ENCODE measurements at regions not wholly inside any gene's neighbourhood (a gene's known extent, or its start where the extent isn't known, plus 50 kb on each side); places are given as distances from the start of the nearest gene placed in this dataset.

DNA sequence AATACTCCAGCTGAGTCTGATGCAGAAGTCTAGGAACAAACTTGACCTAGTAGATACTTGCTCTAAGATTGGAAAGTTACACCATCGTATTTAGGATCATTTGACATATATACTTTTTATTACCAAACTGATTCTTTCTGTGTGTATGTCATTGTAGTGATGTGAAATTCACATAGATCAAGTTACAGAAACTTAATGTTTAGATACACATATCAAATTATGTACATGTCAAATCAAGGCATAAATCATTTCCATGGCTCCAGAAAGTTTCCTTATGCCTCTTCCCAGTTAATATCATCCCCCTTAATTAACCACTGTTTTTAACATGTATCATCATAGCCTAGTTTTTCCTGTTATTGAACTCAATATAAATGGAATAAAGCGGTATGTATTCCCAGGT lies 292.0 kb upstream of the CDH11 start:
- H3K4me1 ChIP-seq (ENCODE audit: insufficient read depth, low read length) = no peaks in the 10 kb centered on the region
- no peak overlapping the region for H3K4me2 ChIP-seq (ENCODE audit: low read depth, low read length)
- H3K79me2 ChIP-seq (ENCODE audit: insufficient read depth, low read length) = no peaks in the 10 kb centered on the region
- peaks cover 6% of the 10 kb centered on the region; the same call in 1 of the 2 replicates for H3K9me3 ChIP-seq (ENCODE audit: low read length)
- BruUV-seq (replicated peaks) = no TSS peak
- no peak overlapping the region for H3K4me3 ChIP-seq (replicated peaks in 1 of 3; ENCODE audit: insufficient read depth in 1 of 3, low read depth in 2 of 3, low read length in 3 of 3)
- H3K27ac ChIP-seq (ENCODE audit: extremely low read length, insufficient read depth, low read length) = no peak overlapping the region
- no peak overlapping the region for H3K9ac ChIP-seq (ENCODE audit: insufficient read depth, low read depth, low read length)
- H3K36me3 ChIP-seq (replicated peaks in 1 of 2; ENCODE audit: control insufficient read depth in 1 of 2, insufficient read depth in 2 of 2, low read length in 2 of 2) = no peaks in the 10 kb centered on the region
- no peak for ATAC-seq
- intact Hi-C loops (cut with micrococcal nuclease; ENCODE audit: unreplicated experiment) (no loop called here), in situ Hi-C loops (cut with HindIII; ENCODE audit: extremely low pct_ligation_motif_present, low pct_unique_long_range_greater_than_20kb) (no loop called here)
- no peak for TF ChIP-seq ZXDC (CRISPR knock-in tag; IDR thresholded peaks at IDR 0.05)
- no peak for TF ChIP-seq ATF7-NPFF (CRISPR knock-in tag; IDR thresholded peaks at IDR 0.05; ENCODE audit: low read depth)
- TF ChIP-seq FOXO1 (CRISPR knock-in tag; IDR thresholded peaks at IDR 0.05) = no peak
- TF ChIP-seq SKI (IDR thresholded peaks at IDR 0.05; ENCODE audit: partially characterized antibody) = no peak
- TF ChIP-seq ZBTB34 (CRISPR knock-in tag; IDR thresholded peaks at IDR 0.05) = no peak
- no peak for TF ChIP-seq ZSCAN20 (CRISPR knock-in tag; IDR thresholded peaks at IDR 0.05; ENCODE audit: borderline replicate concordance)
- TF ChIP-seq ZNF747 (CRISPR knock-in tag; IDR thresholded peaks at IDR 0.05; ENCODE audit: borderline replicate concordance) = no peak
- TF ChIP-seq ARHGAP35 (CRISPR knock-in tag; IDR thresholded peaks at IDR 0.05; ENCODE audit: borderline replicate concordance) = no peak
- no peak for TF ChIP-seq ZNF549 (CRISPR knock-in tag; IDR thresholded peaks at IDR 0.05)
- no peak for TF ChIP-seq REPIN1 (CRISPR knock-in tag; IDR thresholded peaks at IDR 0.05; ENCODE audit: borderline replicate concordance, low read depth)
- TF ChIP-seq ZNF260 (CRISPR knock-in tag; IDR thresholded peaks at IDR 0.05; ENCODE audit: borderline replicate concordance, low read depth) = no peak
- no peak for TF ChIP-seq ZBTB7B (CRISPR knock-in tag; IDR thresholded peaks at IDR 0.05)
- no peak for TF ChIP-seq ZNF816 (CRISPR knock-in tag; IDR thresholded peaks at IDR 0.05; ENCODE audit: borderline replicate concordance)
- no peak for TF ChIP-seq SPEN (CRISPR knock-in tag; IDR thresholded peaks at IDR 0.05; ENCODE audit: low read depth)
- no peak for TF ChIP-seq ZNF124 (CRISPR knock-in tag; IDR thresholded peaks at IDR 0.05)
- TF ChIP-seq TERF1 (CRISPR knock-in tag; IDR thresholded peaks at IDR 0.05) = no peak
- no peak for TF ChIP-seq YEATS2 (CRISPR knock-in tag; IDR thresholded peaks at IDR 0.05; ENCODE audit: borderline replicate concordance)
- no peak for TF ChIP-seq DBP (CRISPR knock-in tag; IDR thresholded peaks at IDR 0.05; ENCODE audit: not compliant biosample characterization)
- H3K27me3 ChIP-seq (ENCODE audit: control insufficient read depth in 1 of 2, insufficient read depth in 2 of 2, low read length in 2 of 2) = no peaks in the 10 kb centered on the region
- POLR2A ChIA-PET = no interaction called here
- no peak for FAIRE-seq
- CTCF ChIA-PET (ENCODE audit: low intra/inter-chr PET ratio, low total read pairs) = no interaction called here
- H4K20me1 ChIP-seq (ENCODE audit: insufficient read depth, low read length) = no peaks in the 10 kb centered on the region
- WGBS (ENCODE audit: low lambda C conversion rate) = 30% methylated on average over 2 of the region's 2 CpGs
- DNase-seq (ENCODE audit: low spot score) = no peak
- no peak overlapping the region for H2AFZ ChIP-seq (ENCODE audit: low read length)
